ENCODE measurements at regions not wholly inside any gene's neighbourhood (a gene's known extent, or its start where the extent isn't known, plus 50 kb on each side); places are given as distances from the start of the nearest gene placed in this dataset.

GRCh38 chr3:177935047-177935446 lies 601.2 kb upstream of the KCNMB2 start:
- FAIRE-seq (no peak), DNase-seq (no peak)
- WGBS, 3 donors, result 78 to 80% (median 79%) methylated on average over 6 of the region's 6 CpGs
- no peaks in the 10 kb centered on the region for H3K4me1 ChIP-seq (ENCODE audit: control insufficient read depth in 3 of 3, insufficient read depth in 2 of 3, low read depth in 1 of 3, low read length in 2 of 3)
- H3K9me3 ChIP-seq (ENCODE audit: control insufficient read depth in 2 of 2, insufficient read depth in 1 of 2, low read depth in 1 of 2, low read length in 1 of 2), result no peaks in the 10 kb centered on the region
- no peaks in the 10 kb centered on the region for H3K27me3 ChIP-seq (ENCODE audit: control insufficient read depth in 3 of 3, insufficient read depth in 3 of 3, low read length in 3 of 3)
- H3K36me3 ChIP-seq (ENCODE audit: control insufficient read depth in 3 of 3, insufficient read depth in 2 of 3, low read depth in 1 of 3, low read length in 3 of 3), result no peaks in the 10 kb centered on the region
- no peak overlapping the region for H3K27ac ChIP-seq (ENCODE audit: low read depth in 1 of 3, low read length in 2 of 3)
- no peak overlapping the region for H3K4me3 ChIP-seq (ENCODE audit: low read depth in 1 of 3, low read length in 3 of 3)

GRCh38 chr3:177936721-177937120 lies 599.5 kb upstream of the KCNMB2 start:
- 79 to 91% (median 89%) methylated on average over 2 of the region's 2 CpGs for WGBS, 3 donors
- Histone ChIP-seq H3K27me3 (ENCODE audit: control insufficient read depth in 3 of 3, insufficient read depth in 3 of 3, low read length in 3 of 3) (no peaks in the 10 kb centered on the region), H3K36me3 (ENCODE audit: control insufficient read depth in 3 of 3, insufficient read depth in 2 of 3, low read depth in 1 of 3, low read length in 3 of 3) (no peaks in the 10 kb centered on the region), H3K27ac (ENCODE audit: low read depth in 1 of 3, low read length in 2 of 3) (no peak overlapping the region), H3K4me3 (ENCODE audit: low read depth in 1 of 3, low read length in 3 of 3) (no peak overlapping the region), H3K4me1 (ENCODE audit: control insufficient read depth in 3 of 3, insufficient read depth in 2 of 3, low read depth in 1 of 3, low read length in 2 of 3) (no peaks in the 10 kb centered on the region), H3K9me3 (ENCODE audit: control insufficient read depth in 2 of 2, insufficient read depth in 1 of 2, low read depth in 1 of 2, low read length in 1 of 2) (no peaks in the 10 kb centered on the region)
- FAIRE-seq (no peak), DNase-seq (no peak)

- FAIRE-seq (no peak), DNase-seq (no peak)
- no peaks in the 10 kb centered on the region for H3K27me3 ChIP-seq (ENCODE audit: control insufficient read depth in 3 of 3, insufficient read depth in 3 of 3, low read length in 3 of 3)
- H3K4me1 ChIP-seq (ENCODE audit: control insufficient read depth in 3 of 3, insufficient read depth in 2 of 3, low read depth in 1 of 3, low read length in 2 of 3), result no peaks in the 10 kb centered on the region
- H3K9me3 ChIP-seq (ENCODE audit: control insufficient read depth in 2 of 2, insufficient read depth in 1 of 2, low read depth in 1 of 2, low read length in 1 of 2), result no peaks in the 10 kb centered on the region
- 94 to 98% (median 94%) methylated on average over 2 of the region's 2 CpGs for WGBS, 3 donors
- no peak overlapping the region for H3K4me3 ChIP-seq (ENCODE audit: low read depth in 1 of 3, low read length in 3 of 3)
- H3K36me3 ChIP-seq (ENCODE audit: control insufficient read depth in 3 of 3, insufficient read depth in 2 of 3, low read depth in 1 of 3, low read length in 3 of 3), result no peaks in the 10 kb centered on the region
- no peak overlapping the region for H3K27ac ChIP-seq (ENCODE audit: low read depth in 1 of 3, low read length in 2 of 3)
Measured at GRCh38 chr3:177942911-177943310, 593.3 kb upstream of the KCNMB2 start.

GRCh38 chr3:177944228-177944661 lies 592.0 kb upstream of the KCNMB2 start:
- no peak overlapping the region for H3K4me3 ChIP-seq (ENCODE audit: low read depth in 1 of 3, low read length in 3 of 3)
- no peaks in the 10 kb centered on the region for H3K27me3 ChIP-seq (ENCODE audit: control insufficient read depth in 3 of 3, insufficient read depth in 3 of 3, low read length in 3 of 3)
- FAIRE-seq, result no peak
- H3K9me3 ChIP-seq (ENCODE audit: control insufficient read depth in 2 of 2, insufficient read depth in 1 of 2, low read depth in 1 of 2, low read length in 1 of 2), result no peaks in the 10 kb centered on the region
- peak in 1 of 2 donors; percentile 3 for DNase-seq
- 56 to 68% (median 62%) methylated on average over 2 of the region's 2 CpGs for WGBS, 3 donors
- H3K36me3 ChIP-seq (ENCODE audit: control insufficient read depth in 3 of 3, insufficient read depth in 2 of 3, low read depth in 1 of 3, low read length in 3 of 3), result no peaks in the 10 kb centered on the region
- no peak overlapping the region for H3K27ac ChIP-seq (ENCODE audit: low read depth in 1 of 3, low read length in 2 of 3)
- no peaks in the 10 kb centered on the region for H3K4me1 ChIP-seq (ENCODE audit: control insufficient read depth in 3 of 3, insufficient read depth in 2 of 3, low read depth in 1 of 3, low read length in 2 of 3)

GRCh38 chr3:177946048-177946447 lies 590.2 kb upstream of the KCNMB2 start:
- FAIRE-seq, result no peak
- H3K4me1 ChIP-seq (ENCODE audit: control insufficient read depth in 3 of 3, insufficient read depth in 2 of 3, low read depth in 1 of 3, low read length in 2 of 3), result no peaks in the 10 kb centered on the region
- WGBS, 3 donors, result 92 to 98% (median 95%) methylated on average over 7 of the region's 7 CpGs
- no peaks in the 10 kb centered on the region for H3K9me3 ChIP-seq (ENCODE audit: control insufficient read depth in 2 of 2, insufficient read depth in 1 of 2, low read depth in 1 of 2, low read length in 1 of 2)
- H3K4me3 ChIP-seq (ENCODE audit: low read depth in 1 of 3, low read length in 3 of 3), result no peak overlapping the region
- H3K27me3 ChIP-seq (ENCODE audit: control insufficient read depth in 3 of 3, insufficient read depth in 3 of 3, low read length in 3 of 3), result no peaks in the 10 kb centered on the region
- DNase-seq, result no peak
- H3K36me3 ChIP-seq (ENCODE audit: control insufficient read depth in 3 of 3, insufficient read depth in 2 of 3, low read depth in 1 of 3, low read length in 3 of 3), result no peaks in the 10 kb centered on the region
- no peak overlapping the region for H3K27ac ChIP-seq (ENCODE audit: low read depth in 1 of 3, low read length in 2 of 3)

GRCh38 chr3:177946497-177946896 lies 589.7 kb upstream of the KCNMB2 start:
- WGBS, 3 donors, result 40 to 69% (median 57%) methylated on average over 1 of the region's 1 CpG
- FAIRE-seq, result no peak

GRCh38 chr3:177946936-177947335 lies 589.3 kb upstream of the KCNMB2 start:
- Histone ChIP-seq H3K27ac (ENCODE audit: low read depth in 1 of 3, low read length in 2 of 3) (no peak overlapping the region), H3K9me3 (ENCODE audit: control insufficient read depth in 2 of 2, insufficient read depth in 1 of 2, low read depth in 1 of 2, low read length in 1 of 2) (no peaks in the 10 kb centered on the region), H3K4me1 (ENCODE audit: control insufficient read depth in 3 of 3, insufficient read depth in 2 of 3, low read depth in 1 of 3, low read length in 2 of 3) (no peaks in the 10 kb centered on the region), H3K36me3 (ENCODE audit: control insufficient read depth in 3 of 3, insufficient read depth in 2 of 3, low read depth in 1 of 3, low read length in 3 of 3) (no peaks in the 10 kb centered on the region), H3K4me3 (ENCODE audit: low read depth in 1 of 3, low read length in 3 of 3) (no peak overlapping the region), H3K27me3 (ENCODE audit: control insufficient read depth in 3 of 3, insufficient read depth in 3 of 3, low read length in 3 of 3) (no peaks in the 10 kb centered on the region)
- FAIRE-seq (no peak), DNase-seq (no peak)
- 71 to 89% (median 82%) methylated on average over 3 of the region's 3 CpGs for WGBS, 3 donors

More at GRCh38 chr3:177946497-177946896, 589.7 kb upstream of the KCNMB2 start:
- Histone ChIP-seq H3K27ac (ENCODE audit: low read depth in 1 of 3, low read length in 2 of 3) (no peak overlapping the region), H3K4me1 (ENCODE audit: control insufficient read depth in 3 of 3, insufficient read depth in 2 of 3, low read depth in 1 of 3, low read length in 2 of 3) (no peaks in the 10 kb centered on the region), H3K4me3 (ENCODE audit: low read depth in 1 of 3, low read length in 3 of 3) (no peak overlapping the region), H3K9me3 (ENCODE audit: control insufficient read depth in 2 of 2, insufficient read depth in 1 of 2, low read depth in 1 of 2, low read length in 1 of 2) (no peaks in the 10 kb centered on the region), H3K27me3 (ENCODE audit: control insufficient read depth in 3 of 3, insufficient read depth in 3 of 3, low read length in 3 of 3) (no peaks in the 10 kb centered on the region), H3K36me3 (ENCODE audit: control insufficient read depth in 3 of 3, insufficient read depth in 2 of 3, low read depth in 1 of 3, low read length in 3 of 3) (no peaks in the 10 kb centered on the region)
- DNase-seq, result no peak

- no peaks in the 10 kb centered on the region for H3K36me3 ChIP-seq (ENCODE audit: control insufficient read depth in 3 of 3, insufficient read depth in 2 of 3, low read depth in 1 of 3, low read length in 3 of 3)
- no peak overlapping the region for H3K4me3 ChIP-seq (ENCODE audit: low read depth in 1 of 3, low read length in 3 of 3)
- no peaks in the 10 kb centered on the region for H3K4me1 ChIP-seq (ENCODE audit: control insufficient read depth in 3 of 3, insufficient read depth in 2 of 3, low read depth in 1 of 3, low read length in 2 of 3)
- WGBS, 3 donors, result 63 to 86% (median 73%) methylated on average over 2 of the region's 2 CpGs
- H3K27me3 ChIP-seq (ENCODE audit: control insufficient read depth in 3 of 3, insufficient read depth in 3 of 3, low read length in 3 of 3), result no peaks in the 10 kb centered on the region
- DNase-seq (no peak), FAIRE-seq (no peak)
- H3K27ac ChIP-seq (ENCODE audit: low read depth in 1 of 3, low read length in 2 of 3), result no peak overlapping the region
- H3K9me3 ChIP-seq (ENCODE audit: control insufficient read depth in 2 of 2, insufficient read depth in 1 of 2, low read depth in 1 of 2, low read length in 1 of 2), result no peaks in the 10 kb centered on the region
Measured at GRCh38 chr3:177947901-177948300, 588.3 kb upstream of the KCNMB2 start.

- Histone ChIP-seq H3K27ac (ENCODE audit: low read depth in 1 of 3, low read length in 2 of 3) (no peak overlapping the region), H3K27me3 (ENCODE audit: control insufficient read depth in 3 of 3, insufficient read depth in 3 of 3, low read length in 3 of 3) (no peaks in the 10 kb centered on the region), H3K4me1 (ENCODE audit: control insufficient read depth in 3 of 3, insufficient read depth in 2 of 3, low read depth in 1 of 3, low read length in 2 of 3) (no peaks in the 10 kb centered on the region), H3K4me3 (ENCODE audit: low read depth in 1 of 3, low read length in 3 of 3) (no peak overlapping the region), H3K36me3 (ENCODE audit: control insufficient read depth in 3 of 3, insufficient read depth in 2 of 3, low read depth in 1 of 3, low read length in 3 of 3) (no peaks in the 10 kb centered on the region), H3K9me3 (ENCODE audit: control insufficient read depth in 2 of 2, insufficient read depth in 1 of 2, low read depth in 1 of 2, low read length in 1 of 2) (no peaks in the 10 kb centered on the region)
- FAIRE-seq (no peak), DNase-seq (no peak)
- 89 to 92% (median 90%) methylated on average over 4 of the region's 4 CpGs for WGBS, 3 donors
Measured at GRCh38 chr3:177948716-177949425, 587.4 kb upstream of the KCNMB2 start.

Measured in small intestine (tissue), 7 donors.